Stimulated activated CD8-positive, alpha-beta memory T cell treated with anti-CD3 and anti-CD28 coated beads, Interleukin-12 subunit alpha, Interleukin-12 subunit beta, amount 100 ng/mL, for 1 hour (primary cell): ENCODE measurements at regions not wholly inside any gene's neighbourhood (a gene's known extent, or its start where the extent isn't known, plus 50 kb on each side); places are given as distances from the start of the nearest gene placed in this dataset.
"Not testable (repeated sequence)": the region's sequence is repeated elsewhere in the genome, so short reads cannot be mapped to it uniquely, and the experiment has no call there.

ENCODE experiments used
- DNase-seq: peaks from one replicate; pipeline ENCODE4 v3.0.0-alpha.2; 2020; ENCODE audit warnings: low read depth

DNA sequence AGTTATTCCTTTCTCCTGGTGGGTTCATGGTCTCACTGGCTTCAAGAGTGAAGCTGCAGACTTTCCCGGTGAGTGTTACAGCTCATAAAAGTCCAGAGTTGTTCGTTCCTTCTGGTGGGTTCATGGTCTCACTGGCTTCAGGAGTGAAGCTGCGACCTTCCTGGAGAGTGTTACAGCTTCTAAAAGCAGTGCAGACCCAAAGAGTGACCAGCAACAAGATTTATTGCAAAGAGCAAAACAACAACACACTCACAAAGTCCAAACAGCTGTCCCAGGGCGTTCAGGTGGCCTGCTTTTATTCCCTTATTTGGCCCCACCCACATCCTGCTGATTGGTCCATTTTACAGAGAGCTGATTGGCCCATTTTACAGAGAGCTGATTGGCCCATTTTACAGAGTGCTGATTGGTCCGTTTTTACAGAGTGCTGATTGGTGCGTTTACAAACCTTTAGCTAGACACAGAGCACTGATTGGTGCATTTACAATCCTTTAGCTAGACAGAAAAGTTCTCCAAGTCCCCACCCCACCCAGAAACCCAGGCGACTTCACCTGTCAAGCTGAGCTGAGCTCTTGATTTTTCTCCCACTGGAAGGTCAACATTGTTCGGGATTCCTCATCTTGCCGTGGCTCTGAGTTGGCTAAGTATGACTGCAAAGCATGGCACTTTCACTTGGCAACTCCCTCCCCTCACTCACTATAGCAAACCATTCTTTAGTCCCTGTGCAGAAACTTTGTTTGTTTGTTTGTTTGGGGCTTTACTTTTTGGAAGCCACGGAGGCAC lies 87.3 kb upstream of the EEPD1 start:
- not testable (repeated sequence) for DNase-seq

DNA sequence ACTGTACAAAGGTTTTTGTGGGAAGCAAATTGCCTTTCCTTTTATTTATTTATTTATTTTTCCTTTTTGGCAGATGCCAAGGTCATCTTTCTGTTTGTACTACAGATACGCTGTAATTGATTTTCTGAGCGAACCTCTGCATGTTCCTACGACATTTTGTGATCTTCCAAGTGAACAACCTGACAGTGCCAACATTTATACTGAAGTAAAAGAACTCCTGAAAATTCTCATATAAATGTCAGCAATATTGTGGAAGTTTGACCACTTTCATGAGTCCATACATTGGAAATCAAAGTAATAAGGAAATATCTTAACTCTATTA lies 86.8 kb upstream of the EEPD1 start:
- no peak for DNase-seq

DNA sequence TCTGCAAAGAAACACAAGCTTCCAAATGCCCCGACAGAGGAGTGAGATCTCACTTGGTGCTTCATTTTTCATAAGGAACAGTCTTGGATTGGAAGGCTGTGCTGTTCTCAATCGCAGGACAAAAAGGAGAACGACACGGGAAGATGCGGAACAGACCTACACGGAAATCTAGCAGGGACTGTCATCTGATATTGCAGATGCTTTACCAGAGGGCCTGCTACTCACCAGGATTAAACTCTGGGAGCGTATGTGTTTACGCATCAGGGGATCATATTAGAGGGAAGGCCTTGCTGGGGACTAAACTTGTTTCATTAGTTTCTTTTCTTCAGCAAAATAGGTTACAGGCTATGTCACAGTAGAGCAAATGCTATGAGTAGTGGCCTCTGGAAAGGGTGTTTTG lies 82.8 kb upstream of the EEPD1 start:
- DNase-seq, result no peak

DNA sequence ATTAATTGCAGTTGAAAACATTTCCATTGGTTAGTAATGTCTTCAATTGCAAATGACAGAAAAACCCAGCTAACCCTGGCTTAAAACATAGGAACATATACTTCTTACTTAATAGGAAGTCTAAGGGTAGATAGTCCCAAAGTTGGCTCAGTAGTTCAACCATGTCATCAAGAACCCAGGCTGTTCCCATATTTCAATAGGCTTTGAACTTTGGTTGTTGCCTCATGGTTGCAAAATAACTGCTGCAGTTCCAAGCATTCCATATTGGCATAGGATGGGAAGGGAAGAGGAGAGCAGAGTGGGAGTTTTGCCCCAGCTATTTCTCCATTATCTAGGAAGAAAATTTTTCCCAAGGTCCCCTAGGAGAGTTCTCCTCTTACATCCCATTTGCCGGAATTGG lies 81.4 kb upstream of the EEPD1 start:
- DNase-seq, result no peak

DNA sequence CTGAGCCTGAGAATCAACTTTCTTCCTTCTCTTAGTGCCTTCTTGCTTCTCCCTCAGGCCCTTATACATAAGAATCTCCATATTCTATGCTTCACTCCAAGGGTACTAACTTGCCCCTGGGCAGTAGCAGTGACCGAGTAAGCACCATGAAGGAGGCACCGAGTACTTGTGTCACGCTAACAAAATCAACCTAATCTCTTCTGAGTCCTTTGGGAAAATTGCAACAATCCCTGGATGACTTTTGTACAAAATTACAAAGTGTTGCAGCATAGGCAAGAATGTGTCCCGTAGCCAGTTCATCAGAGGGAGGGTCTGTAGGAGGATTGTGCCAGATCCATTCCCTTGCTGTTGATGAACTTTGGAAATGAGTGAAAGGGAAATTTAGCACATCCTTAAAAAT lies 80.4 kb upstream of the EEPD1 start:
- DNase-seq, result no peak

DNA sequence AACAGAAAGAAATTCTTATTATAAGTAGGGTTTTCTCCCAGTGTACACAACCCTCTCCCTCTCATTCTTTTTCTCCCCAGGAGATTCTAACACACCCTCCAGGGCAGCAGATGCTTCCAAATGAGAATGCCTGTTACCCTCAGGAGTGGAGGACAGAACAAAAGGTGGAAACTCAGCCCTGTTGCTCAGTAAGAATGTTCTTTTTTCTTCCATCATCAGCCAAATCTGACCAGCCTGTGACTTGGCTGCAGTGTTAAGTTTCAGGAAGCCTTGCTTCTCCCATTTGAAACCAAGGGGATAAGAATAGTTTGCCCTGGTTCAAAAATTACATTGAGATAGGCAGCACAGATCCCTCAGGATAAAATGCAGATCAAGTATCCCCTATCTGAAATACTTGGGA lies 77.5 kb upstream of the EEPD1 start:
- DNase-seq, result no peak

DNA sequence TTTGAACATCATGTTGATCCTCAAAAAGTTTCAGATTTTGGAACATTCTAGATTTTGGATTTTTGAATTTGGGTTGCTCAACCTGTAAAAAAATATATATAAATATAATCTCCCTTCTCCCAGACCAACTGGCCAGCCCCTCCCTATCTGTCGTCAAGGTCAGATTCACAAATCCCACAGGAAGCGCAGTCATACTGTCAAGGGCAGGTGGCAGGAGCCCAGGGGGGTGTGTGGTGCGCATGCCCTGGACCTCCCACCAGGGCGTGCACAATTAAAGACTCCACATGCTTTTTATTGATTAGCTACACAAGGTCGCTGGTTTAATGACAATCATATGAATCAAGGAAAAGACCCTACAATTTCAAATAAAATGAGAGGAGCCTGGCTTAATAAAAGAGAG lies 77.0 kb upstream of the EEPD1 start:
- no peak for DNase-seq

DNA sequence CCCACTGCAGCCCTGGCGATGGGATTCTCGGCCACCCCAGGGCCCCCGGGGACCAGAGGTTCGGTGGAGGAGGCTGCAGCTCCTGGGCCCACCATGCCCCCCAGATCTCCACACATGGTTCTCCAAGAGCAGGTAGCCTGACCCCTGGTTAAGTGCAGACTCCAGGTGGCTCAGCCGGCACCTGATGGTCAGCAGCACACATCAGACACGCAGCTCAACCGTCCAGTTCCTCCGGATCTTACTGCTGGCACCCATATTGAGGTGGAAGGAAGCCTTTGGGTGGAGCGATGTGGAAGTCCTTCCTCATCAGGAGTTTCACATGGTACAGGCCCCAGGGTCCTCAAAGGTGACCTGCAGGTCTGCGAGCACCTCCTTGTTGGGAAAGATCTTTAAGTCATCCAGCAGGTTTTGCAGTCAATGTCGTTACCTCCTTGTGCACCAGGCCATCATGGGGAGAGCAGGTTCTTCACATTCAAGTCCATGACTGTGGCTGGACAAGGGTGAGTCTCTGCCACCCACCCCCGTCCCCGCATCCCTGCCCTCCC lies 74.2 kb upstream of the EEPD1 start:
- no peak for DNase-seq

DNA sequence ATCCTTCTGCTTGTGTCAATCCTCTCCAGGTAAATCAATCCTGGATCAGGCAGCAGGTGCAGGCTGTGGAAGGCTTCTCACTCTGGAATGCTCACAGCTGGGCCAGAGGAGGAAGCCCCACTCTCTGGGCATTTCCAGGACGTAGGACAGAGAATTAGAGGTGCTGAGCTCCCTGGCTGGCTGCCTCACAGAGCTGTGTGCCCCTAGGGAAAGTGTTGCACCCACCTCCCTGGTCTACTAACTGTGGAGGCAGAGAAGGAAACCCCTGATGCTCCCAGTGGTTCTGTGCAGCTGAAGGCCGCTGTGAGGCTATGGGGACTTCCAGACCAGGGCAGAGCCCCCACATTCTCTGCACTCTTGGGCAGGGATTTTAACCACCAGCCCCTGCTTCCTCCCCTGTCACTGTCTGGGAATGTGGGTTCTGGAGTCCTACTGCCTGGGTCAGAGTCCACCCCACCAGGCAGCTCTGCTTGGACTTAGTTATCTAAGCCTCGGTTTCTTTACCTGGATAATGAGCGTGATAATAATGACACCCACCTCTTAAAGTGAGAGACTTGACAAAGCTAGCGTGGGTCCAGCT lies 73.5 kb upstream of the EEPD1 start:
- DNase-seq, result no peak

DNA sequence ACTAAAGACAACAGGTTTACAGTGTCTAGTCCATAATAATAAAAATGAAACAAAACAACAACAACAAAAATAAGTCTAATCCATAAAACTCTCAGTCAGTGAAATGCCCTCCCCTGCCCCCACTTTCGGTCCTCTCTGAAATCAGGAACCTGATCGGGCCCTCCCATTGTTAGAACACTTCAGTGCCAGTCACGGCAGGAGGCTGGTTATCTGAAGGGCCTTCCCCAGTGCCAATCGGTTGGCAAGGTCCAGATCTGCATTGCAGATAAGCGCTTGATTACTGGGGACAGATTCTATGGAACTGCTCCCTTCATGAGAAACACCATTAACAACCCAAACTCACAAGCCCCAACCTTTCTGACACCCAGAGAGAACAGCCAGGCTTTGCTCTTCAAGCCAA lies 72.2 kb upstream of the EEPD1 start:
- no peak for DNase-seq

DNA sequence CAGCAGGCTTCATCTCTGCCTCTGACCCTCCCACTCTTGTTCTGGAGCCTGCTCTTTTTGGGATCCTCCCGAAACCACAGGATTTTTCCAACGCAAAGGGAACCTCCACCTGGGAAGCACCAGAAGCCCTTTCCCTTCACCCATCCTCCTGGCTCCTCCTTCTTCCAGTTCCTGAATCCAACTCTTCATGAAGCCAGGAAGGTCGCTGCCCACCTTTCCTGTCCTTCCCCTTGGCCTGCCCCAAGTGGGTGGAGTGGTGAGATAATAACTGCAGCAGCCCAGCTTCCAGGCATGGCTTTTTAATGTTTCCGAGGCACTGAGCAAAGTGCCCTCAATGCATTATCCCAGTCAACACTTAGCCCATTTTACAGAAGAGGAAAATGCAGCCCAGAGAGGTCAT lies 70.8 kb upstream of the EEPD1 start:
- DNase-seq, result no peak

DNA sequence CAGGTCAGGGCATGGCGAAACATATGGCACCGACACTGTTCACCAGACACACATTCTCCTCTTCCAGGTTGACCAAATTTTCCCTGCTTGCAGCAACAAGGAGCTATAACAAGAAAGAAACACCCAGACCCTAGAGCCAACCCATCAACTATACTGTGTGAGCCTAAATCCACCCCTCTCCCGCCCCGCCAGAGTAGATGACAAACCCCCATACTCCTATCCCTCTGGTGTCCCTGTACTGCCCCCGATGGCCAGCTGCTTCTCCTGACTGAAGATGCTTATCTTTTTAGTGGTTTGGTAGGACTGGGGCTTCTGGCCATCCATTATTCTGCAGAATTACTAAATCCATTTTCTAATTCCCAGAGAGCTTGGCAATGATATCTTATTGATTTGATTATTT lies 70.1 kb upstream of the EEPD1 start:
- no peak for DNase-seq

DNA sequence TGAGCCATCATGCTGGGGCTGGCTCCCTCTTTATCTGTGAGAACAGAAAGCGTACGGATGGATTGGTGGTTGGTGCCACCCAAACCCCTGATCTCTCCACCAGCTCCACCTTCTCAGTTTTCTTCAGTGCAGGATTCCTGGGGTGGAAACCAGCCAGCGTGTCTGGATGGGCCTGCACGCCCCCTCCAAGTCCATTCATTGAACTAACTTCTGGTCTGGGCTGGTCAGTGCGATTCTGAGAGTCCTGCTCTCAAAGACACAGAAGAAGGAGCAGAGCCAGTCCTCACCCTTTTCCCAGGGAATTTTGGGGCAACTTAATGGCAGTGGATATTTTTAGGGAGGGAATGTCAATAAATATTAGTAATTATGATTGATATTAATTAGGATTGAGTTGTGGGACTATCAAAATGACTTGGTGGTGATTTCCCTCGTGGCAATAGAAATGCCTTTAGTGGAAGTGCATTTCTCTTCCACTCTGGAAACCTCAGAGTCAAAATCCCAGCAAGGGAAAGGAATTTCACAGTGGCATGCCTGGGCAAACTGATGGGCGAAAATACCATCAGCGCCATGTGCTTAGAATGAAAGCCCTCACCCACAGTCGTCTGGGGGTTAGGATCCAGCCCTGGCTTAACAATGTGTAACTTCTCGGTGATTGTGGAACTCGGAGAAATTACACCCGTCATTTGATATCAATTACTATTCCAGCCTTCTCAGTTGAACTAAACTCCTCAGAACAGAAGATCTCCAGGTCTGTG lies 69.3 kb upstream of the EEPD1 start:
- DNase-seq, result no peak

DNA sequence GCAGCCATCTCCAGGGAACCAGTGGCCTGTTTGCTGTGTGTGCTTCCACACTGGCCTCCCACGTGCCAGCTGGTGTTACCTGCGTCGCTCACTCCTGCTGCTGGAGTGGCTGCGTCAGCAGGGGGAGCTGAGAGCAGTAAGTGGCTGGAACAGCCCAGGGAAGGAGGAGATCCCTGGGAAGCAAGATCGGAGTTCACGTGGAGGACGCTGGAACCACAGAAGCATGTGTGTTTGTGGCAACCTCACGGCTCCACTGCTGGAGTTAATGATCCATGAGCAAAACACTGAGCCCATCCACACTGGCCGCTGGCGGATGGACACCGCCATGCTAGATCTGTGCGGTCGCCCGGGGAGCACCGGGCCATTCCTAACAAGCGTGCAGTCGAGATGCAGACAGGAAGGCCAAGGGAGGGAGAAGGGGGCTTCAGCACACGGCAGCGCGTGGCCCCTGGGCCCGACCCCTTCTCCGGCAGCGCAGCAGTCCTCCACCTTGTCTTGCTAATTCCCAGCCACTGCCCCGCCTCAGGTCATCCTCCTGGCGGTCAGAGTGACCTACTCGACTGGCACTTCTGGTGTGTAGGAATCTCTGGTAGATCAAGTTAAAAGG lies 68.5 kb upstream of the EEPD1 start:
- no peak for DNase-seq

DNA sequence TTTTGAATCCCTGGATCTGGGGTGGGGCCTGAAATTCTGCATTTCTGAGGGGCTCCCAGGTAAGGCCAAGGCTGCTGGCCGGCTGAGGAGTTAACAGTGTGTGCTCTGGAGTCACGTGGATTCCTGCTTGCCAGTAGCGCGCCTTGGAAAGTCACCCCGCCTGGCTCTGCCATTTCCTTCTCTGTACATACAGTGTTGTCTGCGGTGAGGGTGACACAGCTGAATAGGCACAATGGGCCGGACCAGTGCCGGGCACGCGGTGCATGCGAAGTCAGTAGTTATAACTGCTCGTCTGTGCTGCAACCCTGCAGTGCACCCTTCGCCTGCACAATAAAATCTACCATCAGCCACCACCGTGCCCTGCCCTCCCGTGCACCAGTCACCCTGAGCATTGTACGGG lies 68.0 kb upstream of the EEPD1 start:
- DNase-seq, result no peak

DNA sequence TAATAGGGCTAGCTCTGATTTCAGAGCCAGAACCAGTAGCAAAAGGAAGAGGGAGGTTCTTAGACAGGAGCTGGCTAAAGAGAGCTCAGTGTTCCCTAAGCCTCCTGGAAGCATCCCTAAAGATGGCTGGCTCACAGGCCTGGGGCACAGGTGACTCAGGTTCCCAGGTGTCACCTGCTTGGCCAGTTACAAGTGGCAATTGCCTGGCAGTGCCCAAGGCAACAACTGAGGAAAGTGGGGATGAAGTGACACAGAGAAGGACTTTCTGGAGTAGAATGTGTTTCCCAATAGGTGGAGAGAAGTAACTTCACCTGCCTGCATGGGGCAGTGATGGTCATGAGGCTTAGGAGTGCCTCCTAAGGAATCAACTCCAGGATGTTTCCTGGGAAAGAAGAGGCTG lies 66.5 kb upstream of the EEPD1 start:
- DNase-seq, result no peak

DNA sequence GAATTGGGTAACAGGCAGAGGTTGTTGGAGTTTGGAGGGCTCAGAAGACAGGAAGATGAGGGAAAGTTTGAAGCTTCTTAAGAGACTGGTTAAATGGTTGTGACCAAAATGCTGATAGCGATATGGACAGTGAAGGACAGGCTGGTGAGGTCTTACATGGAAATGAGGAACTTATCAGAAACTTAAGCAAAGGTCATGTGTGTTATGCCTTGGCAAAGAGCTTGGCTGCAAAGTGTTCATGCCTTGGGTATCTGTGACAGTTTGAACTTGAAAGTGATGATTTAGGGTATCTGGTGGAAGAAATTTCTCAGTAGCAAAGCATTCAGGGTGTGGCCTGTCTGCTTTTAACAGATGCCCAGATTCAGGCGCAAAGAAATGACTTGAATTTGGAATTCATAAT lies 64.5 kb upstream of the EEPD1 start:
- DNase-seq, result no peak

DNA sequence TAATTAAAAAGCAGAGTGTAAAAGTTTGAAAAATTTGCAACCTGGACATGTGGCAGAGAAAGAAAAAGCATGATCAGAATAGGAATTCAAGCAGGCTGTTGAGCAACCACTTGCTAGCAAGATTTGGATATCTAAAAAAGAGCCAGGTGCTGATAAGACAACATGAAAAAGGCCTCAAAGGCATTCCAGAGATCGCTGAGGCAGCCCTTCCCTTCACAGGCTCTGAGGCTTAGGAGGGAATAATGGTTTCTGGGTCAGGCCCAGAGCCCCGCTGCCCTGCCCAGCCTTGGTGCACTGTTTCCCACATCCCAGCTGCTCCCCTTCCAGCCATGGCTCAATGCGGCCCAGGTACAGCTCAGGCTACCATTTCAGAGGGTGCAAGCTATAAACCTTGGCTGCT lies 64.1 kb upstream of the EEPD1 start:
- no peak for DNase-seq

DNA sequence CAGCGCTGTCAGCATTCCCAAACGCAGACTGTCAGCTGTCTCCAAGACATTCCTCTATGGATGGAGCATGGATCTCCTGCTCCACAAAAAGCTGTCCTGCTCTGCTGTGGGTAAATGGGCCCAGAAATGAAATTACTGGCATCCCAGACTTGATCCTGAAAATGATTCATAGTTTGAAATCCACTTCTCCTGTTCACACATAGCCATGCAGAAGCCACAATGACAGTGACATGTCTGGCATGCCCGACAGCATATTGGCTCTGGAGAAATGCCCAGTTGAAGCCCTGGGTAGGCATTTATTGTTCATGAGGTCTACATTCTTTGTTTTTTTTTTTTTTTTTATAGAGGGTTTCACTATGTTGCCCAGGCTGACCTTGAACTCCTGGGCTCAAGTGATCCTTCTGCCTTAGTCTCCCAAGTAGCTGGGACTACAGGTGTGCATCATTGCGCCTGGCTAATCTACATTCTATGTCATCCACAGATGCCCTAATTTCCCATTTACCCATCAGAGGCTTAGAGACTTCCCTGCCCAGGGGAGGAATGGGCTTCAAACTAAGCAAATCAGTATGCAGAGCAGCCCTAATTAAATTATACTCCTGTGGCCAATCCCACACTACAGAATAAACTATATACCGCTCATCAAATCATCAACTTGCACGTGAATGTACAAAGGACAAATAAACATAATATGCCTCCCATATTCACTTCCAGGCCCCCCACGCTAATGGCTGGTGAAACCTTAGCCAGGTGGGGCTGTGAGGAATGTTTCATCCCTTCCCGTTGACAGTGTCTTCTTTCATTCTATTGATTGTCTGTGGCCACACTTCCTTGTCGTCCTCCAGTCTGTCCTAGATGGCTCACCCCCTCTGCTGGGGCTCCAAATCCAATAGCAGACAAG lies 61.8 kb upstream of the EEPD1 start:
- no peak for DNase-seq

DNA sequence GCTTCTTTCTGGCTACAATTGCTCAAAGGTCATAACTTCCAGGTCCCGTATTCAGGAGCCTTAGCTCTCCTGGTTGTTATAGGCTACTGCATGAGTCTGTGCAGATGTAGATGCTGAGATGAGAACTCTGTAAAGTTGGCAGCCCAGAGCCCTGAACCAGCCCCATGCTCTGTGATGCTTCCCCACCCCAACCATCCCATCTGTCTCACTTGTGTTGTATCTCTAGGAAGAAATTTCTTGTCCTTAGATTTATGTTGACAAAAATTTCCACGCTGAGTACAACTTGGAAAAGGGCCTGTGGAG lies 61.2 kb upstream of the EEPD1 start:
- no peak for DNase-seq

DNA sequence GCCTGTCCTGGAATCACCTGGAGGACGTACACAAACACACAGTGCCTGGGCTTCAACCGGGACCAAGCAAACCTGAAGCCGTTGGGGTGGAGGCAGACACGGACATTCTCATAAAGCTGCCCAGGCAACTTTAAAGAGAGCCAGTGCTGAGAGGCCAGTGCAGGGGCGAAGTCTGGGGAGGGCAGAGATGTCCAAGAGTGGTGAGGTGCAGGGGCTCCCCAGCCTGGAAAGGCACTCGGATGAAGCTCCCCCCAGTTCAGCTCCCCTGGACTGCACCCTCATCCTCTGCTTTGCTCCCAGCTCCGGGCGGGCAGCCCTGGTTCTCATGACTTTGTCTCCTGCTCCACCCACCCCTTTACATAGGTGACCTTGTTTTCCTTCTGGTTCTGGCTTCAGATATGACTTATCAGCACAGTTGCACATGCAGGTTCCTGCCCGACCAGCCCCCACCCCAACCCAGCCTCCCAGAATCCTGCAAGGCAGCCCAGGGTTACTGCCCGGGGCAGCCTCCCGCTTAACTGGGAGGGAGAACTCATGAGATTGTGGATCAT lies 60.8 kb upstream of the EEPD1 start:
- DNase-seq, result no peak
